HG03469 (cell line): ENCODE measurements at regions not wholly inside any gene's neighbourhood (a gene's known extent, or its start where the extent isn't known, plus 50 kb on each side); places are given as distances from the start of the nearest gene placed in this dataset.
"Not testable (repeated sequence)": the region's sequence is repeated elsewhere in the genome, so short reads cannot be mapped to it uniquely, and the experiment has no call there.

Experiments
- ATAC-seq: cut with Tn5 transposase; IDR thresholded peaks from one replicate; pipeline ENCODE4 v1.9.1; 2021; ENCODE audit warnings: mild to moderate bottlenecking, moderate library complexity, moderate number of reproducible peaks; ENCODE audit not compliant: unreplicated experiment

GRCh38 chr1:221865808-221866207 lies 123.9 kb upstream of the DUSP10 start:
- no peak for ATAC-seq

GRCh38 chr1:221863635-221864034 lies 121.7 kb upstream of the DUSP10 start:
- no peak for ATAC-seq

- ATAC-seq: no peak
Observed at GRCh38 chr1:221862971-221863370, 121.1 kb upstream of the DUSP10 start.

DNA sequence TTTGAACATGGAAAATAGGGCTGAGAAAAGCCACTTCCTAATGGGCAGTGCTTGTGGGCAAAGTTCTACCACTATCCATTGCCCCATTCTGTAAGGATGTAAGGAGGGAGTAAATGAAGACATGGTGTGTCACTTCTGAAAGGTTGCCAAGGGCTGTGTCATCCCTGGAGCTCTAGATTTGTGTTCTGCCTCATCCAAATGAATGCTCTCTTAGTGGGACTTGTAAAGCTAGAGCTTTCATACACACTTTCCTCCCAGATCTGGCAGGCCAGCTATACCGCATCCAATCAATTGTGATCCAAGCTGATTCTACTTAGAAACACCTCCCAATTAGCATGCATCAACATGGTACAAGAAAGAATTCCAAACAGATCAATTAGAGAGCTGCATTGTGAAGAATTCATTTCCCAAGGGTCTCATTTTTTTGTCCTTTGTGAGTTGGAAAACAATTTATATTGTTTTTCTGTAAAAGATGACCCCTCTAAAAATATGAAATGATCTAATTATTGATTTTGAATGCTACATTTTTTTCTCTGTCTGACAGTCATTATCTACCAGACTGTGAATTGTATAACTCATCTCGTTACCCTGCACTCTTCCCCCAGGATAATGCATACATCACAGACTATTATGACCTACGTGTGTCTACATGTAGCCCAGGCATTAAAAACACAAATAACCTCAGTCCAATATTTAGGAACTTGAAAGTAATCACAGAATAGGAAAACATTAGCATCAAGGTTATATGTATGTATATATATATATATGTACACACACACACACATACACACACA lies 117.1 kb upstream of the DUSP10 start:
- ATAC-seq: no peak

DNA sequence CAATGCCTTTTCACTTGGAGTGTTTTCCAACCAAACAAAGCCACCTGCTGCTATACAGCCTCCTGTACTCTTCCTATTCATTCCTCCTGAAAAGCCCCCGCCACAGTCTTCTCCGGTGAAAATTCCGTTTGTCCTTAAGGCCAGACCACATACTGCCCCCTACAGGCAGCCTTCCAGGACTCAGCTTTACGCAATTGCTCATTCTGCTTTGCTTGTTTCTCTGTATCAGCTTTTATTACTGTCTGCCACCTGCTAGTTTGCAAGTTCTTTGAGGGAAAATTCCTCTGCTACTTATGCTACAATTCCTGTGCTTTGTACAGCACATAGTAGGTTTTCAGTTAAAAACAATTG lies 115.2 kb upstream of the DUSP10 start:
- not testable (repeated sequence) for ATAC-seq

DNA sequence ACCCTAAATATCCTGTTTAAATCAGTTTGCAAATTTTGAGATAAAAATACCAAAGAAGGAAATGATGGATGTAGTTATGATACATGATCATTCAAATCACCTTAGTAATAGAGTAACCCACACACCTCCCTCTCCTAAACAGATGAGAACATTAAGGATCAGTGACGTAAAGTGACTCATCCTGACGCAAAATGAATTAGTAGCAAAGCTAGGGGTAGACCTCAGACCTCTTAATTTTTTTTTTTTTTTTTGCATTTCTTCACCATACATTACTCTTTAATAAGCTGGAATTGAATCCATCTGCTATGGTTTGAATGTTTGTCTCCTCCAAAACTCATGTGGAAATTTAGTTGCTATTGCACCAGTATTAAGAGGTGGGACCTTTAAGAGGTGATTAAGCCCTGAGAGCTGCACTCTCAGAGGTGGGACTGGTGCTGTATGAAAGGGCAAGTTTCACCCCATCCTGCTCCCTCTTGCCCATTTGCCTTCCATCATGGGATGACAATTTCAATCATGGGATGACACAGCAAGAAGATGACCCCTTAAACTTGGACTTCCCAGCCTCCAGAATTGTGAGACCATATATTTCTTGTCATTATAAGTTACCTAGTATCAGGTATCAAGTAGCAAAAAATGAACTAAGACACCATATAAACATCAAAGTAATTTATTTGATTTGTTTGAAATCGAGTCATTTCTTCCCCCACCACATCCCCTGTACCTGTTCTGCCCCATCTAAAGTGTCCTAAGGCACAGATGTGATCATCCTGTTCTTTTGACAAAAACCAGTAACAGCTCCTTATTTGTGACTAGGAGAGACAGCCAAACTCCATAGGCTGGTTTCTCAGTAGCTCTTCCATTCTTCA lies 114.6 kb upstream of the DUSP10 start:
- no peak for ATAC-seq

DNA sequence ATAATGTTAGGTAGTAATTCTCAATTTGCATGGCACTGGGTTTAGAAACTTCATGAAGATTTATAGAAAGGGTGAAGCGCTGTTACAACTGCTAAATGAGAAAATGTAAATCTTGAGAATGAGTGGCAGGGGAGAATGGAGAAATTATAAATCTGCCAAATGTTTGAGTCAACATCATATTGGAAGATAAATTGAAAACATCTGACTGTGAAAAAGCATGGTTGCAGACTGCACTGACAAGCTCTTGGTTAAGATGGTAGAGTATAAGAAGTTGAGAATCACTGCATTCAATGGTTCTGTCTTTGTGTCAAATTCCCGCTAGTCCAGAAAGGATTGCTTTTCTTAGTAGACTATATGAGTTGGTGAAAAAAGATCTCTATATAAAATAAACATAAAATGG lies 113.3 kb upstream of the DUSP10 start:
- no peak for ATAC-seq

GRCh38 chr1:221851336-221851735 lies 109.4 kb upstream of the DUSP10 start:
- no peak for ATAC-seq

- ATAC-seq: no peak
Observed at GRCh38 chr1:221850470-221851187, 108.7 kb upstream of the DUSP10 start.

DNA sequence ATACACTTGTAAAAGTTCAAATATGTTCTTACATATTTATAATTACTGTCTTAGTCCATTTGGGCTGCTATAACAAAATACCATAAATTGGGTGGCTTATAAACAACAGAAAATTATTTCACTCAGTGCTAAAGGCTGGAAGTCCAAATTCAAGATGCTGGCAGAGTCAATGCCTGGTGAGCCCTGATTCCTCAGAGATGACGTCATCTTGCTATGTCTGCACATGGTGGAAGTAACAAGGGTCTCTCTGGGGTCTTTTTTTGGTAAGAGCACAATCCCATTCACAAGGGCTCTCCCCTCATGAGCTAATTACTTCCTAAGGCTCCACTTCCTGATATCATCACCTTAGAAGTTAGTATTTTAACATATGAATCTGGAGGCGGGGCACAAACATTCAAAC lies 108.0 kb upstream of the DUSP10 start:
- ATAC-seq: no peak

- ATAC-seq: no peak
Observed at GRCh38 chr1:221849110-221849509, 107.2 kb upstream of the DUSP10 start.

- ATAC-seq: no peak
Observed at GRCh38 chr1:221847676-221848075, 105.8 kb upstream of the DUSP10 start.

- no peak for ATAC-seq
Observed at GRCh38 chr1:221845650-221846371, 103.9 kb upstream of the DUSP10 start.

GRCh38 chr1:221841983-221842335 lies 100.1 kb upstream of the DUSP10 start:
- ATAC-seq: no peak

- ATAC-seq: no peak
Observed at GRCh38 chr1:221841251-221841982, 99.5 kb upstream of the DUSP10 start.

- ATAC-seq: no peak
Observed at GRCh38 chr1:221840511-221841243, 98.8 kb upstream of the DUSP10 start.

DNA sequence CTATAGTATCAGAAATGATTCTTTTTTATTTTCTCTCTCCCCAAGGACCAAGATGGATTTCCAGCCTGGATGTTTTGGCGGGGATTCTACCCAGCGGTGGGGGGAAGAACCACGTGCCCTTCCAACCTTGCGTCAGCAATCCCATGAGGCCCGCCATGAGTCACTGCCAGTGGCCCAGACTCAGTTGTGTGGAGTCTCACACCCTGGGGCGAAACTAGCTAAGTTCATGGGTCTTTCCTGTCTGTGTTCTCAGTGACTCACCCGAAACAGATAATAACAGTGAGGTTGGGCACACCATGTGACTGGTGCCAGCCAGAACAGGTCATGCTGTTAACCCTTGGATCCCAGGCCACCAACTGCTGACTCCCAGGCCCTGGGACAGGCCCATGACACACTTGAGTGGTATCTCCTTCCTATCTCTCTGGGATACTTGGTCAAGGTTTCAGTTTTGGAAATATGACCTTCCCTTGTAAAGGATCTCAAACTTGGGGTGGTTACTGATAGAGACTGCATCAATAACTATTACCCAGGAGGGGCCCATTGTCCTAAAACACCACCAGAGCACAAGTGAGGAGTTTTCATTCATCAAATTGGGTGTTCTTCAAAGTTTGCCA lies 98.0 kb upstream of the DUSP10 start:
- peak; percentile 89 for ATAC-seq

DNA sequence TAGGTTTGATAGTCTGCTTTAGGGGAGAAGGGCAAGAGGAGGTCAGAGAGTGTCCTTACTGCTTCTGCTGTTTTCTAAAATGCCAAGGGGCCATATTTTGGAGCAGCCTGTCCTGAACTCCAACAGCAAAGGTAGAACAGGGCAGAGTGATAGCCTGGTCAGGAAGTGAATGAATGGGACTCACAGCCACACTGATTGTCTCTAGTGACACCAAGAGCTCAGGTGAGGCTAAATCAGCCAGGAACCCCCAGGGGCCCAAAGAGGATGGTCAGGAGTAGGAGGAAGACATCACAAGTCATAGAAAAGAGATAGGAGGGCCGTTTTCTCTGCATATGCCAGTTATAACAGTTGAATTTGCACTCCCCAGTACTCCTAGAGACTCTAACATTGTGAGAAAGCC lies 97.4 kb upstream of the DUSP10 start:
- no peak for ATAC-seq

DNA sequence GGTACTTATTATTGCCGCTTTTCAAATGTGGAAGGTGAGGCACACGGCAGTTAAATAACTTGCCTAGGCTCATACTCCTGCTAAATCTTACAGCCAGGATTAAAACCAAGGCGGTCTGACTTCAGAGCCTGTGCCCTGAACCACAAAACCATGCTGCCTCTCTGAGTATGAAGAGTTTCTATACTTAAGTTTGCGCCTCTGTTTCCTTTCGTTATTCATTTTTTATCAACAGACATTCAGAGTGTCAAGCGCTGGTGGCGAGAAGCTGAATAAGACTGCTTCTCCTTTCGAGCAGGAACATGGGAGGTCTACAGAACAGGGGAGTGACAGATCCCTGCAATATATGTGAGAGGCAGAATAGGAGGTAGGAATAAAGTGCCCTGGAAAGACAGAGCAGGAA lies 96.0 kb upstream of the DUSP10 start:
- no peak for ATAC-seq
